Type B pancreatic cell (in vitro differentiated cells): ENCODE measurements at regions not wholly inside any gene's neighbourhood (a gene's known extent, or its start where the extent isn't known, plus 50 kb on each side); places are given as distances from the start of the nearest gene placed in this dataset.
"Not testable (repeated sequence)": the region's sequence is repeated elsewhere in the genome, so short reads cannot be mapped to it uniquely, and the experiment has no call there.

Experiments used
- DNase-seq: peaks from one replicate; pipeline ENCODE4 v3.0.0; 2021; ENCODE audit warnings: mixed read lengths; ENCODE audit not compliant: unreplicated experiment; ENCODE audit errors: extremely low spot score
- H3K27ac Mint-ChIP-seq: 2 replicates; pipeline ENCODE4 v1.8.0; 2021; ENCODE audit warnings: mild to moderate bottlenecking, mixed read lengths
- H3K27me3 Mint-ChIP-seq: 2 replicates; pipeline ENCODE4 v1.8.0; 2021; ENCODE audit warnings: mixed read lengths
- H3K36me3 Mint-ChIP-seq: 2 replicates; pipeline ENCODE4 v1.8.0; 2021; ENCODE audit warnings: mixed read lengths
- H3K4me1 Mint-ChIP-seq: one replicate; pipeline ENCODE4 v1.8.0; 2021; ENCODE audit warnings: mixed read lengths; ENCODE audit not compliant: unreplicated experiment
- H3K4me3 Mint-ChIP-seq: 2 replicates; pipeline ENCODE4 v1.8.0; 2021; ENCODE audit warnings: mild to moderate bottlenecking, mixed read lengths
- H3K9me3 Mint-ChIP-seq: 2 replicates; pipeline ENCODE4 v1.8.0; 2021; ENCODE audit warnings: mixed read lengths
- TF ChIP-seq, protein P1 (sequence below): fragments of 200-600 bp; sonication (generic); conservative IDR thresholded peaks from 2 replicates; pipeline ENCODE4 v1.5.0; 2021; ENCODE audit warnings: antibody characterized with exemption, mild to moderate bottlenecking

DNA sequence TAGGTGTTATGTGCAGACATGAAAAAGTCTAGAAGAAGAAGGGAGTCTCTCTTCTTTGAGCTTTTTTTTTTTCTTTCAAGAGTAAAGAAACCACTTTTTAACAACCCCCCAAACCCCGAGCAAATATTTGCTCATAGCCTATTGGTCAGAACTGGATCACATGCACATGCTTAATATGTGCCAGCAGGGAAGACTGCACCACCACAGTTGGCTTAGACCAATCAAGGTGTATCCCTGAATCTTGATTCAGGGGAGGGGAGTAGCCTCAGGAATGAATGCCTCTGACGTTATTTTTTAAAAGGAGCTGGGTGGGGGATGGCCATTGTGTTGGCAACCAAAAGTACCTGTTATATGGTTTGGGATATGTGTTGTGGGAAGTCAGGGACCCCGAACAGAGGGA, 171.4 kb upstream of the NABP1 start:
- Mint-ChIP-seq H3K36me3 (no peaks in the 10 kb centered on the region), H3K27ac (no peak overlapping the region), H3K27me3 (no peaks in the 10 kb centered on the region), H3K9me3 (peaks cover 6% of the 10 kb centered on the region), H3K4me3 (no peak overlapping the region), H3K4me1 (peaks cover 2% of the 10 kb centered on the region)
- no peak for DNase-seq
- TF ChIP-seq, protein P1, sequence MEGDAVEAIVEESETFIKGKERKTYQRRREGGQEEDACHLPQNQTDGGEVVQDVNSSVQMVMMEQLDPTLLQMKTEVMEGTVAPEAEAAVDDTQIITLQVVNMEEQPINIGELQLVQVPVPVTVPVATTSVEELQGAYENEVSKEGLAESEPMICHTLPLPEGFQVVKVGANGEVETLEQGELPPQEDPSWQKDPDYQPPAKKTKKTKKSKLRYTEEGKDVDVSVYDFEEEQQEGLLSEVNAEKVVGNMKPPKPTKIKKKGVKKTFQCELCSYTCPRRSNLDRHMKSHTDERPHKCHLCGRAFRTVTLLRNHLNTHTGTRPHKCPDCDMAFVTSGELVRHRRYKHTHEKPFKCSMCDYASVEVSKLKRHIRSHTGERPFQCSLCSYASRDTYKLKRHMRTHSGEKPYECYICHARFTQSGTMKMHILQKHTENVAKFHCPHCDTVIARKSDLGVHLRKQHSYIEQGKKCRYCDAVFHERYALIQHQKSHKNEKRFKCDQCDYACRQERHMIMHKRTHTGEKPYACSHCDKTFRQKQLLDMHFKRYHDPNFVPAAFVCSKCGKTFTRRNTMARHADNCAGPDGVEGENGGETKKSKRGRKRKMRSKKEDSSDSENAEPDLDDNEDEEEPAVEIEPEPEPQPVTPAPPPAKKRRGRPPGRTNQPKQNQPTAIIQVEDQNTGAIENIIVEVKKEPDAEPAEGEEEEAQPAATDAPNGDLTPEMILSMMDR, result no peak

DNA sequence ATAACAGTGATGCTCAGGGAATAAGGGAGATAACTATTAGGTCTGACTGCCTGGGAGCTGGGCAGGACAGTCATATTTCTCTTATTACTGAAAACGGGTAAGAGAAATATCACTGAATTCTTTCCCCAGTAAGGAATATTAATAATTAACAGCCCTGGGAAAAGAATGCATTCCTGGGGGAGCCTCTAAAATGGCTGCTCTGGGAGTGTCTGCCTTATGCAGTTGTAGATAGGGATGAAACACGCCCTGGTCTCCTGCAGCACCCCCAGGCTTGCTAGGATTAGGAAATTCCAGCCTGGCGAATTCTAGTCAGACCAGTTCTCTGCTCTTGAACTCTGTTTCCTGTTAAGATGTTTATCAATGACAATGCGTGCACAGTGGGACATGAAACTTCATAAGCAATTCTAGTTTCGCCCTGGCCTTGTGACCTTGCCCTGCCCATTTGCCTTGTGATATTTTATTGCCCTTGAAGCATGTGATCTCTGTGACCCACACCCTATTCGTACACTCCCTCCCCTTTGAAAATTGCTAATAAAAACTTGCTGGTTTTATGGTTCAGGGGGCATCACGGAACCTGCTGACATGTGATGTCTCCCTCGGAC, 170.6 kb upstream of the NABP1 start:
- not testable (repeated sequence) for H3K4me3 Mint-ChIP-seq, DNase-seq, H3K4me1 Mint-ChIP-seq, H3K9me3 Mint-ChIP-seq, H3K27me3 Mint-ChIP-seq, H3K36me3 Mint-ChIP-seq, H3K27ac Mint-ChIP-seq

DNA sequence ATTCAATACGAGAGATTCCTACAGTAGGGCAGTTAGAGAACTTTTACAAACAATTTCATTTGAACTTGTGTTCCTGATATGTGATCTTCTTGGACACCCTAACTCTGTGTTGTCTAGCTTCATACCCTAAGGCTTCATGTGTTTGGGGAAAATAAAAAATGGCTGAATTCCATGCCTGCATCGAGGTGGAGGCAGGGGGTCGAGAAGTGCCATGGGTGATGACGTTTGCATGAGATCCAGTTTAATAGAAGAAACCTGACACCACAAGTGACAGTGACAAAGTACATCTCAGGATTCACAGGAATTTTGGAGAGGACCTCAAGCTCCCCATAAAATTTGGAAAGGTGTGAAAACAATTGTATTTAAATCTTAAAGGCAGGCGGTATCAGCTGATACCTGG, 169.2 kb upstream of the NABP1 start:
- H3K27ac Mint-ChIP-seq, result no peak overlapping the region
- H3K4me1 Mint-ChIP-seq, result peaks cover 8% of the 10 kb centered on the region
- peaks cover 6% of the 10 kb centered on the region for H3K9me3 Mint-ChIP-seq
- TF ChIP-seq, protein P1, result no peak
- no peak overlapping the region for H3K4me3 Mint-ChIP-seq
- DNase-seq, result no peak
- H3K27me3 Mint-ChIP-seq, result no peaks in the 10 kb centered on the region
- no peaks in the 10 kb centered on the region for H3K36me3 Mint-ChIP-seq

DNA sequence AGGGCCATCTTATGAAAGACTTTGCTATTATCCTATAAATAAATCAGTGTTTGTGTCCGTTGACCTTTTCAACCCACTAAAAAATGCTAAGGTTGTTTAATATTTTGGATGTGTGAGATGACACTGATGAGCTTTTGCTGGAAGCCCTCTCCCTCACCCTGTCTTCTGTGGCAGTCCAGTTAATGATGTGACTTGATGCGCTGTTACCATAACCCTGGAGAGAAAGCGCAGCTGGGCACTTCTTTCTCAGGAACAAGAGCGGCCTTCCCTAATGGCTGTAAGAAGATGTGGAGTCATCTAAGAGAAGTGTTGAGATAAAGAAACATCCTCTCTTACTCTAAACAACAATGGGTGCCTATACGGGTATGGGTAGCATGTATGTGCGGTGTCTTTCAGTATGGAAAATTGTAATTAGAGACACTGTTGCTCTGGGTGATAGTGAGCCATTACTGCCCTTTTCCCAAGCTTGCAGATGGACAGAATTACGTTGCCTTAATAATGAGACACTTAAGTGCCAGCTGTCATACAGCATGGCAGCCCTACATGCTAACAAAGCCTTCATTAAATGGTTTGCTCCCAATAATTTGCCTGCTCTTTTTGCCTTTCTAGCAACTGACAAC, 165.6 kb upstream of the NABP1 start:
- no peak overlapping the region for H3K4me3 Mint-ChIP-seq
- peaks cover 6% of the 10 kb centered on the region for H3K9me3 Mint-ChIP-seq
- no peak for DNase-seq
- H3K4me1 Mint-ChIP-seq, result peaks cover 15% of the 10 kb centered on the region
- H3K36me3 Mint-ChIP-seq, result no peaks in the 10 kb centered on the region
- H3K27me3 Mint-ChIP-seq, result no peaks in the 10 kb centered on the region
- H3K27ac Mint-ChIP-seq, result no peak overlapping the region
- TF ChIP-seq, protein P1, result no peak

DNA sequence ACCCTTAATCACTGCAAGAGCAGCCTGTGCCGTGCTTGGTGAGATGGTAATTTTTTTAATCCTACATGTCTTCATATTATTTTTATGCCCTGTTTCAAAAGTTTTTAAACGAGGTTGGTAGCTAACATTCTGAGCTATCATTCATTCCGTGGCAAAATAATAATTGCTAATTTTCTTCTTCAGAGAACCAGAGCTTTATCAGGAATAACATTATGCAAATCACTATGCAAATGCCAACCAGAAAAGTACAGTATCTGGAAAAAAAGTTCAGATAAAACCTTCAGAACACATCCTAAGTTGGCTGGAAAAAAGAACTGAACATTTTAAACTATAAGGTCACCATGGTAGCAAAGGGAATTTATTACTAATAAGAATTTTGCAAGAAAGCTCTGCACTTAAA, 165.1 kb upstream of the NABP1 start:
- H3K9me3 Mint-ChIP-seq, result peaks cover under 1% of the 10 kb centered on the region
- no peak overlapping the region for H3K4me3 Mint-ChIP-seq
- H3K4me1 Mint-ChIP-seq, result peaks cover 15% of the 10 kb centered on the region
- TF ChIP-seq, protein P1, result no peak
- DNase-seq, result no peak
- no peak overlapping the region for H3K27ac Mint-ChIP-seq
- no peaks in the 10 kb centered on the region for H3K27me3 Mint-ChIP-seq
- H3K36me3 Mint-ChIP-seq, result no peaks in the 10 kb centered on the region

DNA sequence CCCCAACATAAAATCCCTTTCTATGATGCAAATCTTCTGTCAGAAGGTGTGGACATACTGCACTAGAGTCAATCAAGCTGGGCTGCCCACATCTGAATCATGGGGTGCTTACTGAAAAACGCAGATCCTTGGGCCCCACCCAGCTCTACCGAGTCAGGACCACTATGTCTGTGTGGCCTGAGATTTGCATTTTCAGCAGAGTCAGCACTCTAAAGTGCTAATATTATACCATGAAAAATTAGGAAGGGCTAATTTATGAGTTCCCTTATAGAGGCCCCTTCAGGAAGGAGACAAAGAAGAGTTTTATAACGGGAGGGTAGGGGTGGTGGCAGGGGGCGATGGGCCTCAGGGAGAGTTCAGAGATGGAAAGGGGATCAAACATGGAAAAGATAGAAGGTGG, 163.3 kb upstream of the NABP1 start:
- Mint-ChIP-seq H3K27me3 (no peaks in the 10 kb centered on the region), H3K4me3 (no peak overlapping the region), H3K4me1 (peaks cover 15% of the 10 kb centered on the region), H3K9me3 (no peaks in the 10 kb centered on the region), H3K27ac (no peak overlapping the region), H3K36me3 (no peaks in the 10 kb centered on the region)
- TF ChIP-seq, protein P1, result no peak
- no peak for DNase-seq
